LNCaP clone FGC (cell line): ENCODE measurements at regions not wholly inside any gene's neighbourhood (a gene's known extent, or its start where the extent isn't known, plus 50 kb on each side); places are given as distances from the start of the nearest gene placed in this dataset.

Source experiments
- DNase-seq: peaks from one replicate; pipeline ENCODE4 v3.0.0-alpha.2; 2011; ENCODE audit warnings: low read depth
- H3K4me3 ChIP-seq: 2 replicates; pipeline ENCODE4 v1.5.1; 2011; ENCODE audit warnings: mild to moderate bottlenecking, low read depth, low read length, control low read depth
- TF ChIP-seq, protein P1 (sequence below): IDR thresholded peaks from 2 replicates; pipeline ENCODE4 v1.5.1; 2012; ENCODE audit warnings: mild to moderate bottlenecking; ENCODE audit not compliant: control insufficient read depth, insufficient read depth; ENCODE audit errors: extremely low read depth

DNA sequence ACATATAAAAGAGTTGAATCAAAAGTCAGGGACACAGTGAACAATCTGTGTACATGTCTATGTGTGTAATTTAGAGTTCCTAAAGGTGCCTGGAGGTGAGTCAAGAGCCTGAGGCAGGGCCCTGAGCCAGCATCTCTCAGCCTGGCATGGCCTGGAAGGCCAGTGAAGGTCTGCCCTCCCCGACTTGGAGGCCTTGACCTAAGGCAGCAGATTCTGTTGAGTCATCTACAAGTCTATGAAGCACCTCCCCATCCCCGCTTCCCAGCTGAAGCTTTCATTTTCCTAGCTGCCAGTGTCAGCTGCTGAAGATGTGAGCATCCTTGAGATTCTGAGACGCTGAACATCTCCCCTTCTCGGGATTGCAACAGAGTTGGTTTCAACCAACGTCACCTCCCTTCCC is 583.9 kb downstream of the BCOR start:
- DNase-seq, result no peak
- H3K4me3 ChIP-seq, result no peak overlapping the region
- TF ChIP-seq, protein P1, sequence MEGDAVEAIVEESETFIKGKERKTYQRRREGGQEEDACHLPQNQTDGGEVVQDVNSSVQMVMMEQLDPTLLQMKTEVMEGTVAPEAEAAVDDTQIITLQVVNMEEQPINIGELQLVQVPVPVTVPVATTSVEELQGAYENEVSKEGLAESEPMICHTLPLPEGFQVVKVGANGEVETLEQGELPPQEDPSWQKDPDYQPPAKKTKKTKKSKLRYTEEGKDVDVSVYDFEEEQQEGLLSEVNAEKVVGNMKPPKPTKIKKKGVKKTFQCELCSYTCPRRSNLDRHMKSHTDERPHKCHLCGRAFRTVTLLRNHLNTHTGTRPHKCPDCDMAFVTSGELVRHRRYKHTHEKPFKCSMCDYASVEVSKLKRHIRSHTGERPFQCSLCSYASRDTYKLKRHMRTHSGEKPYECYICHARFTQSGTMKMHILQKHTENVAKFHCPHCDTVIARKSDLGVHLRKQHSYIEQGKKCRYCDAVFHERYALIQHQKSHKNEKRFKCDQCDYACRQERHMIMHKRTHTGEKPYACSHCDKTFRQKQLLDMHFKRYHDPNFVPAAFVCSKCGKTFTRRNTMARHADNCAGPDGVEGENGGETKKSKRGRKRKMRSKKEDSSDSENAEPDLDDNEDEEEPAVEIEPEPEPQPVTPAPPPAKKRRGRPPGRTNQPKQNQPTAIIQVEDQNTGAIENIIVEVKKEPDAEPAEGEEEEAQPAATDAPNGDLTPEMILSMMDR, result no peak

DNA sequence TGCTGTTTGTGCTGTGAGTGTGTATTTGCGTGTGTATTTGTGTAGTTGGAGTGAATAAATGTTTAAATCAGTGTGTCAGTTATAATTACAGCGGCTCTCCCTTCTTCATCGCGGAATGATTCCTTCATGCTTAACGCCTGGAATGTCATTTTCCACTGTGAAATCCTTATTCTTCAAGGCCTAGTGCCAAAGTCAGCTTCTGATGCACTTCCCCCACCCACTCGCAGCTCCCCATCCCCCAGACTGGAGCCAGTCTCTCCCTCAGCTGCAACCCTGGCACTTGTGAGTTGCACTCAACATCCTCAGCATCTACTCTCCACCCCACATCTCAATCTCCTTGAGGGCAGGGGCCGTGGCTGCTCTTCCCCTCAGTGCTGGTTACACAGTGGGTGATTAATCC is 583.0 kb downstream of the BCOR start:
- no peak overlapping the region for H3K4me3 ChIP-seq
- TF ChIP-seq, protein P1, result no peak
- no peak for DNase-seq

DNA sequence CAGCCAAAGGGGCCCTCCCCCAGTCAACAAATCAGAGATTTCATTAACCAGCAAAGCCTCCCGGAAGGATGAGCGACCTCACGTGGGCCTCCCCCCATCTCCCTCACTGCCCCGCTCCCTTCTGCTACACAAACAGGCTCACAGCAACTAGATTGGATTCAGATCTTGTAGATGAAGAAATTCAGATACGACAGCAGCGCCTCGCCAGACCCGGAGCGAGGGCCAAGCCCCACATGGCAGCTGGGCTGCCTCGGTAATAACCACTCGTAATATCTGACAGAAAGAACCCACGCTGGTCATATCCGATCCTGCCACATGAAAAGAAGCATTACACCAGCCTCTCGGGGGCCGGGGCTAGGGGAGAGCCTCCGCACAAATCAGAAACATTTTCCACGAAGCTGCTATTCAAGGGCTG is 581.3 kb downstream of the BCOR start:
- no peak overlapping the region for H3K4me3 ChIP-seq
- no peak for DNase-seq
- TF ChIP-seq, protein P1, result no peak

DNA sequence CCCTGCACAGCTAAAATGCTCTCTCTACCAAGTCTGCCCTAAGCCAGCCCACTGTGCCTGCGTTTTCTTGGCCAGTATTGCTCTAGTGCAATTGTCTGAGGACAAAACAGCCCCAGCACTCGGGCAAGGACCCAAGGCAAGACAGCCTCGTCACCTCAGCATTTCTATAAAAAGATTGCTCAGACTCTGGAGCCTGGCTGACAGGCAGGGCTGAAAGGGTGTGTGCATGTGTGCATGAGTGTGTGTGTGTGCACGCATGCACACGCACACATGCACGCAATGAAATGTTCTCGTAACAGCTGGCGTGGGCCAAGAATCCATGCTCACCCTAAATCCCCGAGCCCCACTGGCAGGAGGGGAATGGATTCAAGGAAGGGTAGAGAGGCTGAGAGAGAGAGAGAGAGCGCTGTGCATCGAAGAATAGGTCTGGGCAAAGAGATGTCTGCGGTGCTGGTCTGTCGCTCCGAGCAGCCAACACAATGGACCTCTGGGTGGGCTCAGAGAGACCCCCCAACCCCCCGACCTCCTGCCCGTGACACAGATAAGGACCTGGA is 579.2 kb downstream of the BCOR start:
- no peak overlapping the region for H3K4me3 ChIP-seq
- no peak for DNase-seq
- TF ChIP-seq, protein P1, result no peak

DNA sequence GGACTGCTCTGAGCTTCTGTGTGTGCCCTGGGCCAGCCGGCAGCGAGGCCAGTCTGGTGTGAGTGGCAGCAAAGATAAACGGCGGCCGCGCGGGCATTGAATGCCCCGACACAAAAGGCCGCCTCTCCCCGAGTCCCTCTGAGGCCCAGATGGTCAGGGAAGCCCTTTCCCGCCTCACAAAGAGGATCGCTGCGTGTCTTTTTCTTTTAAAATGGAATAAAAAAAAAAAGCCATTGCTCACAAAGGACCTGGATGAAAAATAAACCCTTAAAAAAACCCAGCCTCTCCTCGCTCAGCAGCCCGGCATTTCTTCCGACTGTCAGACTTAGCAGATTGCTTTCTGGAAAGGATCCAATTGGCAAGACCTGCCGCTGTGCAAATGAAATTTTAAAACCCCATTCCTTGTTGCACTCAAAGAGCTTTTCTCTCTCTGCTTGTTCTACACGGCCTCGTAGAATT is 578.7 kb downstream of the BCOR start:
- TF ChIP-seq, protein P1, result no peak
- no peak overlapping the region for H3K4me3 ChIP-seq
- DNase-seq, result peak; percentile 22

DNA sequence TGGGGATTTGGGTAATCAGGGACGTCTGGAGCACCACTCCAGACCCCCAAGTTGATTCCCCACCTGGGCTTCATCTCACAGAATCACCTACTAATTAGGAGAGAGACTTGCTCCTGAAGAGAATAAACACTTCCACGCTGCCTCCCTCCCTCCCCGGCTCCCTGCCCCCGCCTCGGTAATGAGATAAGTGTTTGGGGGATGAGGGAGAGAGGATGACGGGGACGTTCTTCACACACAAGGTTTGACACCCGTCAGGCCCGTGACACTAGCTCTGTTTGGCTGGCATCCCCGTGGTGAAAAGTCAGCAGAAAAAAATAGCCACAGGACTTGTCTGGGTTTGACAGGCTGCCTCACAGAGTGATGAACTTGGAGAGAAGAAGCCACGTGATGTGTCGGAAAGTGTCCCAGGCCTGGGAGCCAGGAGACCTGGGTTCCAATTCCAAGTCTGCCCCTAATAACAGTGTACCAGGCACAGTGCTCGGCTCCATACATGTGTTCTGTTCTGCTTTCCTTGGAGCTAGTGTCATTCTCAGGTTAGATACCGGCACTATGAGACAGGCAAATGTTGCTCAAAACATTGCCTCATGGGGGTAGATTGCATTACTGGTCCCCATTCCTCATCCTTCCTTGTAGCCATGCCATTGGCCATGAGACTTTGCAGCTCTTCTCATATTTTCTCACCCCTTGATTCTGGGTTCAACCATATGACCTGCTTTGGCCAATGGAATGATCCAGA is 578.0 kb downstream of the BCOR start:
- DNase-seq, result no peak
- TF ChIP-seq, protein P1, result no peak
- no peak overlapping the region for H3K4me3 ChIP-seq
